Stimulated activated CD8-positive, alpha-beta memory T cell treated with anti-CD3 and anti-CD28 coated beads, Interleukin-7, amount 100 ng/mL, for 24 hours (primary cell): ENCODE measurements at regions not wholly inside any gene's neighbourhood (a gene's known extent, or its start where the extent isn't known, plus 50 kb on each side); places are given as distances from the start of the nearest gene placed in this dataset.
"Not testable (repeated sequence)": the region's sequence is repeated elsewhere in the genome, so short reads cannot be mapped to it uniquely, and the experiment has no call there.

ENCODE experiments used
- DNase-seq: peaks from one replicate; pipeline ENCODE4 v3.0.0-alpha.2; 2020; ENCODE audit warnings: low read depth

- no peak for DNase-seq
These were observed 89.3 kb upstream of the RET start for GRCh38 chr10:42987575-42987974.

- DNase-seq: no peak
These were observed 88.8 kb upstream of the RET start for GRCh38 chr10:42988069-42988468.

GRCh38 chr10:42988517-42989395, 88.1 kb upstream of the RET start:
- DNase-seq: no peak

- no peak for DNase-seq
These were observed 87.4 kb upstream of the RET start for GRCh38 chr10:42989481-42989921.

GRCh38 chr10:42990016-42990720, 86.7 kb upstream of the RET start:
- no peak for DNase-seq

- no peak for DNase-seq
These were observed 86.0 kb upstream of the RET start for GRCh38 chr10:42990721-42991441.

GRCh38 chr10:42991442-42992098, 85.3 kb upstream of the RET start:
- DNase-seq: no peak

- DNase-seq: no peak
These were observed 84.5 kb upstream of the RET start for GRCh38 chr10:42992156-42992956.

- no peak for DNase-seq
These were observed 83.9 kb upstream of the RET start for GRCh38 chr10:42992957-42993390.

GRCh38 chr10:42994909-42995308, 82.0 kb upstream of the RET start:
- DNase-seq: not testable (repeated sequence)

GRCh38 chr10:42995537-42995936, 81.3 kb upstream of the RET start:
- no peak for DNase-seq

- no peak for DNase-seq
These were observed 80.3 kb upstream of the RET start for GRCh38 chr10:42996588-42996987.

GRCh38 chr10:42997151-42997848, 79.6 kb upstream of the RET start:
- no peak for DNase-seq

- DNase-seq: no peak
These were observed 79.1 kb upstream of the RET start for GRCh38 chr10:42997849-42998165.

GRCh38 chr10:42998481-42999384, 78.1 kb upstream of the RET start:
- no peak for DNase-seq

GRCh38 chr10:42999385-43000020, 77.4 kb upstream of the RET start:
- DNase-seq: no peak

- DNase-seq: no peak
These were observed 76.9 kb upstream of the RET start for GRCh38 chr10:43000021-43000411.

GRCh38 chr10:43000651-43001426, 76.0 kb upstream of the RET start:
- DNase-seq: no peak
